ENCODE measurements at regions not wholly inside any gene's neighbourhood (a gene's known extent, or its start where the extent isn't known, plus 50 kb on each side); places are given as distances from the start of the nearest gene placed in this dataset.

- no peak for DNase-seq (ENCODE audit: low spot score)
These were observed 300.7 kb upstream of the CLINT1 start for GRCh38 chr5:158159621-158160020.

DNA sequence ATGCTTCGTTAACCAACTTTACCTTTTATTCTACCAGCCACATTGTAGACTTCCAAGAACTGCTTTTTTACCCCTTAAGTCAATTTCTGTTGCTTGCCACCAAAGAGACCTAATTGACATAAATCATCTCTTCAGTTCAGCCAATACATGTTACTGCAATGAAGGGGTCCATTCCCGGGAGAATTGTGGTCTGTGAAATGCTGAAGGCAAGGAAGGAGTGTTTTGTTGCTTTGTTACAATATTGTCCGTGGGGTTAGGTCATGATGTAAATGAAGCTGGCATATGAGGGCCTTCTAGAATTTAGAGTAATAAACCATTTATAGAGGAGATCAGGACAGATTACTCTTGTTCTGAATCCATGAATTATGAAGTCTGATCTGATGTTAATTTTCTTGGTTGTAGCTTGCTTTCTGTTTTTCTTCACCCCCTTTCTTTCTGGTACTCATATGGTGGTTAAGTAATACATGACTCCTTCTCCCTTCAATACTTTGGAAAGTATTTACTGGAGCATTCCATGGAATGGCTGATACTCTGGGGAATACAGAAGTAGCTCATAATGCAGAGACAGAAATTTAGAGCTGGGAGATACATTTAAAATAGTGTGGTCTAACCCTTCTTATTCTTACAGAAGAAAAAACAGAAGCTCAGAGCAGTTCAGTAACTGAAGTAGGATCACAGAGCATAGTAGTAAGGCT is 297.0 kb upstream of the CLINT1 start:
- DNase-seq (ENCODE audit: low spot score): no peak

DNA sequence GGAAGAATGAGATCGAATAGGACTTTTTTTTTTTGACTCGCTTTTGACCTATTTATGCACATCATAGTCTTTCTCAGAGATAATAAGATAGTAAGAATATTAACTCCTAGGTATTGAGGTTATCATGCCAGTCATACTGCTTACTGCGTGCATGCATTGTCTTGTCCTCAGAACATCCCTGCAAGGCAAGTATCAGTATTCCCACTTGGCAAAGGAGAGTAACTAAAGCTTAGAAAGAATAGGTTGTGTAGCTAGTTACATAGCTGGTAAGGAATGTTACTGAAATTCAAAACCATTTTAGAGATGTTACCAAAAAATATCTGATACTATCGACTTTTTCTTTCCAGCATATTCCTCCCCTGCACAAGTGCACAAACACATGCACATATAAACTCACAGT is 296.1 kb upstream of the CLINT1 start:
- DNase-seq (ENCODE audit: low spot score): no peak

DNA sequence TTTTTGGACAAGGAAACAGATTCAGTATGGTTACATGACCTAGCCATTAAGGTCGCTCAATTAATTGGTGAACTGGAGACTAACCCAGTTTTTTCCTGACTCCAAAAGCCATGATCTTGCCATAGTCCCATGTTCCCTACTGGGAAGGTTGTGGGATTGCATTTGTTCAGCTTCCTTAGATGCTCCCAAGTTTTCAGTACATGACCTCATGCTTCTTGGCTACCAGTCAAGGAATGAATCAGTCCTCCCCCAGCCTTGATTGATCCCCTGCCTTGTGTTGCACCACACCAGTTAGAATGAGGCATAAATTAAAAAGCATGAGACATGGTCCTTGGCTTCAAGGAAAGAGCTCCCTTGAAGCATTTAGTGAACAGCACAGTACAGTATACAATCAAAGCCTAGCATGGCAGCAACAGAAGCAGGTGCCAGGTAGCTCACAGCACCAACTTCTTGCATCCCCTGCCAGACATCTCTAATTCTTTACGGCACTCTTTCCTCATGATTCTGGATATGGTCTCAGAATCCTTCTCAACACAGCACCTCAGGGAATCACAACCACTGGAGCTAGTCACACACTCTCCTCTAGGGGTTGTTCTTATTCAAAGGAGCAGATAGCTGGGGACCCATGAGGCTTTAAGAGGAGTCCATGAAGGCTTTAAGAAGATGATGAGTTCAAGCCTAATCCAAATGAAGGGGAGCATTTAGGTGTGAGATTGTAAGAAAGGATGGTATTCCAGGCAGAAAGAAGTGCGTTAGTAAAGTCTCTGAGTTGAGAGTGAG is 295.5 kb upstream of the CLINT1 start:
- DNase-seq (ENCODE audit: low spot score): no peak

GRCh38 chr5:158153508-158153907 is 294.6 kb upstream of the CLINT1 start:
- DNase-seq (ENCODE audit: low spot score): no peak

DNA sequence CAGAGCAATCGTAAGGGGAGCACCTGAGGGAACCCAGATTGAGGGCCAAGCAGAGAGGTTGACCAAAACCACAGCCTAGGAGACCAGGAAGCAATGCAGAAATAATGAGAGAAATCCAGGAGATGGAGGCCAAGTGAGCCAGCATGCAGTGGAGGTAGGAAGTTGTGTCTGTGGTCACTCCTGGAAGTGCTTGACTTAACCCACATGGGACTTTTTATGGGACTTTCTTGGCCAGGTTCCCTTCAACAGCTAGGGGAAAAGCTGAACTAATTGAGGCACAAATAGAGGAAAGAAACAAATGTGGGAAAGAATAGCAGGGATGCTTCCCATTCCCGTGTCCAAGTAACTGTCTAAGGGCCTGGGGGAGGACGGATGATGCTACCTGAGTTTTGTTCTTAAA is 293.2 kb upstream of the CLINT1 start:
- DNase-seq (ENCODE audit: low spot score): no peak

DNA sequence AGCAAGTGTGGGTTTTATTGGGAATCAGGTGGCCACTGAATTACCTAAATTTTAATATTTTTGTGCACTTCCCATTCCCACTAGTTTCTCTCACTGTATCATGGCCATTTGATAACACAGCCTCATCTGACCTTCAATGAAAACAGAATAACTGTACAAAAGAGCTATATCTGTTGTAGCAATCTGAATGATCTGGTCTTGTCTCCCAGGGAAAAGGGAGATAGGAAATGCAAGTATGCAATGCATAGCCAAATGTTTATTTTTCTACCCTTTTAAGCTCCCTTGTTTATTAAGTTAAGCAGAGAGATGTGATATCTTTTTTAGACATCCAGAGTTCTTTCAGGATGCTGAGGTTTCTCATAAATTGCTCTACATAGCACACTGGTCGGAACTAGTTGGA is 288.3 kb upstream of the CLINT1 start:
- DNase-seq (ENCODE audit: low spot score): no peak

- no peak for DNase-seq (ENCODE audit: low spot score)
These were observed 286.9 kb upstream of the CLINT1 start for GRCh38 chr5:158145827-158146226.

GRCh38 chr5:158143081-158143480 is 284.1 kb upstream of the CLINT1 start:
- no peak for DNase-seq (ENCODE audit: low spot score)

DNA sequence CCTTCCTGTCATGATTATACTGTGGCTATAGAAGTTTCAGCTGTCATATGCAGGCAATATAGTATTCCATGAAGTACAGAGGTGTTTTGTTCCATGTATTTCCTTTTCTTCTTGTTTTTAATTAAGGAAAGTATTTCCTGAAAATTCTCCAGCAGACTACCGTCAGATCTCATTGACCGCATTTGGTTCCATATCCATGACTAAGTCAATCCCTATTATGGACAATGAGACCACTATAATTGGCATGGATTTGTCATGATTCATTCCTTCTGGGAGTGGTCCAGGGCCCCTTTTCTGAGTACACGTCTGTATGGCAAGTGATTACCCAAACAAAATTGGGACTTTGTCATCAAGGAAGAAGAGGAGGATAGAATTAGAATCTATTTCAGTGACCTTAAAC is 283.2 kb upstream of the CLINT1 start:
- no peak for DNase-seq (ENCODE audit: low spot score)

- DNase-seq (ENCODE audit: low spot score): no peak
These were observed 281.3 kb upstream of the CLINT1 start for GRCh38 chr5:158140120-158140731.

DNA sequence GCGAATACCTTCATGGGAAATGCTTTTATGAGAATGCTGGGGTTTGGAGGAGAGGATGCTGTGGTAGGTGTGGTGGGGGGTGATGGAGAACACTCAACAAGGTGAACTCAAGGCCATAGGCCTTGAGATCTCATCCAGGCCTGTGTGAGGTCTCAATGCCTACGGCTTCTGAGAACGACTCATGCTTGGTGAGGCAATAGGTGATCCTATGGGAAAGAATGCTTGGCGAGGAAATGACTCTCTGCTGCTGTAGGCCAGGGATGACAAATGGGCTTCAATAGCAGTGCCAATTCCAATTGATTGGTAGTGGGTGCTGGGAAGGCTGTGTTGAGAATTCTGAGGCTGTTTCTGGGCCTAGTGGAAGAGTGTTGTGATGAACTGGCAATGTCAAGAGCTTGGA is 280.2 kb upstream of the CLINT1 start:
- no peak for DNase-seq (ENCODE audit: low spot score)

- DNase-seq (ENCODE audit: low spot score): no peak
These were observed 276.8 kb upstream of the CLINT1 start for GRCh38 chr5:158135682-158136179.

DNA sequence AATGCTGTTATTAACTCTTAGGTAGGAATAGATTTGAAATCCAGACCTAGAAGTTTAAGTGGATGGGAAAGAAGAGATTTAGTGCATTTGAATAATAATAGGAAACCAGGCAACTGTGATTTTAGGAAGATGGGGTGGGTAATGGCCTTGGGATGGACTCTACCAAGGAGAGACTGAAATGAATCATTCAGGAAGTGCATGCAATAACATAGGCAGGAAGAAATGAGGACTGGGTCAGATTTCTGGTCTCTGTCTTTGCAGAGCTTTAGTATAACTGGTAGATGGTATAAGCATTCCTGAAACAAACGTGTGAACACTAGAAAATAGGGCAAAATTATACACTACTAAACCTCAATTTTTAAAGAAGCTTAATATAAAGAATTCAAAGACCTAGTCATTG is 274.4 kb upstream of the CLINT1 start:
- DNase-seq (ENCODE audit: low spot score): no peak

- DNase-seq (ENCODE audit: low spot score): no peak
These were observed 268.6 kb upstream of the CLINT1 start for GRCh38 chr5:158127536-158127935.

DNA sequence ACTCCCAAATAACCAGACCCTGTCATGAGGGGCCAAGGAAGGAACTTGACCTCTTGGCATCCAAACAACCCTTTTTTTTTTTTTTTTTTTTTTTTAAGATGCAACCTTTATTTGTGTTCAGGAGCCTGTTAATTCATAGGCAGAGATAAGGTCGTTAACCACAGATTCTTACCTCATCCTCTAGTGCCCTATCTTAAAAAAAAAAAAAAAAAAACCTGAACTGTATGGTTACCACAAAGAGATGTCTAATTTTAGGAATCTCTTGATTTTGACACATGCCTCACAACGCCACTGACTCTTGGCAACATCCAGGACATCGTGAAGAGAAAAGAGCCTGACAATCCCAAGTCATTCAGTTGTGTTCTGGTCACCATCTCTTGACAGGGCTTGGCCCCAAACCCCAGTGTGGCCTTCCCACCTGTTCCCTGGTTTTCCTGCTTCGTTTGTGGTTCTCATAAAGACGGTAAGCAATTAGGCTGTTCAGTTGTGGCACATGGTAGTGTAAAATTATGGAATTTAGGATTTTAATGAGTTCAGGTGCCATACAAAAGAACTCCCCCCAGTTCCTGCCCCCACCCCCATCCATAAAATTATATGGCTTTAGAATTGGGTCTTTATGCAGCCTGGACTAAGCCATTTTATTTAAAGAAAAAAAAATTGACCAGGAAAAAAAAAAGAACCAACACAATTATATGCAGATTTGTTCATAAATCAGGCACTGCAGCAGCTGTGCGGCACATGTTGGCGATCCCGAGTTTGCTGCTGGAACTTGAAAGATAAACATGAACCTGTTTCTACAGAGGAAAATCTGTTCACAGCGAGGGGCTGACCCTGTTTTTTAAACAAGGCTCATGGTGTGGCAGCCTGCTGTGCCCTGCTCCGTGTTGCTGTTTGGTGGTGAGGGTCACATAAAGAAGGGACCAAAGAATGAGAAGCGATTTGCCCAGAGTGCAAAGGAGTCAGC is 267.8 kb upstream of the CLINT1 start:
- no peak for DNase-seq (ENCODE audit: low spot score)

- DNase-seq (ENCODE audit: low spot score): no peak
These were observed 265.8 kb upstream of the CLINT1 start for GRCh38 chr5:158124606-158125316.

DNA sequence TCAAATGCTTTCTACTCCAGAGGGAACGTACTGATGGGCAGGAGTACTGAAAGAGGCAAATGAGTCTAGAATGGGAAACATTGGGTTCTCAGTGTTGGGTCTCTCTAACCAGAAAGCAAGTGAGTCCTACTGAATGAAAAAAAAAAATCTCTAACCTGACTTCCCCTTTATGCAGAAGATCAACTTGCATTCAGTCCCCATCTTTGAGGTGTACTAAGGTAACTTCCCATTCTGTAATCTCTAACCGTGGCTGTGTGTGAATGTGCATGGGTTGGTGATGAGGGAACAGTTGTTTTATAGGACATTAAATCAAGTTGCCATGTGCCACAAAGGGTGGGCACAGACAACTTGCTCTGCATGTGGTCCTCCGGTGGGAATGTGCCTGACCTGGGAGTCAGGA is 264.6 kb upstream of the CLINT1 start:
- DNase-seq (ENCODE audit: low spot score): no peak

DNA sequence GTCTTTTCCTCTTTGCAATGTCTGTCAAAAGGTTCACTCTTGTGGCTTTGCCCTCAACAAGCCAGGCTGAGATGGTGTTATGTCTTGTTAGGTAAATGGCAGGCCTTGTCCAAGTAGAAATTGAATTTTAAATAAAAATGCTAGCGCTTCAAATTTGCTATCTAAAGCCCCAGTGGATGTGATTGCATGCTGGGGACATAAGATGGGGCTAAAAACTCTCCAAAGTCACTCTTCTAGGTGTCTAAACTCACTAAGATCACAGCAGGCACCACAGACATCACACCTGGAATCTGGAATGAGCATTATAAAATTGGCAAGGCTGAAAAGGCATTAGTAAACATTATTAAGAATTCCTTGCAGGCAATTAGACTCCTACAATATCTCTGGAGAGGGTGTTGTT is 262.7 kb upstream of the CLINT1 start:
- peak; percentile 20 for DNase-seq (ENCODE audit: low spot score)

DNA sequence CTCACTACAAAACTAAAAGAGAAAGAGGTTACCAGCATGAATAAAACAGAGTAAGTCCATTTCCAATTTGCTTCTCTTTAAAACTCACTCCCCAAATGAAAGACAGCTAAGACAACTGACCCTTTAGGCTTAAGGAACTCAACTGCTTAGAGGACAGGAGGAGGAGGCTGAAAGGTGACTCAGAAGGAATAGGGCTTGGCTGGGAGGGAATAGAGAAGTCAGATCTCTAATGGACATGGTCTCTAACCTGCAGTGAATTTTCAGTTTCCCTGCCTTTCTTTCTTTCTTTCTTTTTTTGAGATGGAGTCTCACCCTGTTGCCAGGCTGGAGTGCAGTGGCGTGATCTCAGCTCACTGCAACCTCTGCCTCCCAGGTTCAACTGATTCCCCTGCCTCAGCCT is 261.8 kb upstream of the CLINT1 start:
- DNase-seq (ENCODE audit: low spot score): no peak

GRCh38 chr5:158119961-158120723 is 261.2 kb upstream of the CLINT1 start:
- DNase-seq (ENCODE audit: low spot score): no peak

Data from NAMALWA (cell line).